ENCODE measurements at regions not wholly inside any gene's neighbourhood (a gene's known extent, or its start where the extent isn't known, plus 50 kb on each side); places are given as distances from the start of the nearest gene placed in this dataset.

- DNase-seq = no peak
Measured at GRCh38 chr15:94845390-94845716, 614.0 kb downstream of the MCTP2 start.

GRCh38 chr15:94847325-94847724 lies 616.0 kb downstream of the MCTP2 start:
- Histone ChIP-seq H3K4me3 (no peak overlapping the region), H3K9me2 (ENCODE audit: insufficient read depth) (no peaks in the 10 kb centered on the region), H3F3A (ENCODE audit: insufficient read depth) (no peaks in the 10 kb centered on the region), H3K9ac (no peak overlapping the region), H3K36me3 (ENCODE audit: low read depth) (no peaks in the 10 kb centered on the region), H4K20me1 (ENCODE audit: insufficient read depth) (no peaks in the 10 kb centered on the region), H3K79me2 (ENCODE audit: insufficient read depth) (no peaks in the 10 kb centered on the region), H3K4me2 (ENCODE audit: unreplicated experiment) (no peak overlapping the region), H3K9me3 (ENCODE audit: low read depth) (no peaks in the 10 kb centered on the region), H3K27ac (no peak overlapping the region), H3K27me3 (replicated peaks; ENCODE audit: insufficient read depth) (no peaks in the 10 kb centered on the region; the same call in 1 of the 2 replicates), H3K4me1 (ENCODE audit: insufficient read depth) (no peaks in the 10 kb centered on the region), H2AFZ (no peak overlapping the region)
- in situ Hi-C loops (cut with MboI) = no loop called here
- no peak for DNase-seq
- WGBS, 2 experiments (ENCODE audit: low coverage in 1 of 2, low lambda C conversion rate in 2 of 2, missing lambda C conversion rate in 2 of 2) = 30 to 36% methylated on average over 4 of the region's 4 CpGs
- TF ChIP-seq EZH2phosphoT487 (IDR thresholded peaks at IDR 0.05; ENCODE audit: insufficient read depth, low read depth) (no peak), EZH2 (IDR thresholded peaks at IDR 0.05; ENCODE audit: insufficient read depth, poor library complexity, severe bottlenecking) (no peak)

More at GRCh38 chr15:94845390-94845716, 614.0 kb downstream of the MCTP2 start:
- no peak overlapping the region for H3K27ac ChIP-seq
- no peaks in the 10 kb centered on the region for H3K9me3 ChIP-seq (ENCODE audit: low read depth)
- H3K79me2 ChIP-seq (ENCODE audit: insufficient read depth) = no peaks in the 10 kb centered on the region
- no peak overlapping the region for H3K4me3 ChIP-seq
- no peaks in the 10 kb centered on the region for H3K36me3 ChIP-seq (ENCODE audit: low read depth)
- H4K20me1 ChIP-seq (ENCODE audit: insufficient read depth) = no peaks in the 10 kb centered on the region
- H3K9me2 ChIP-seq (ENCODE audit: insufficient read depth) = no peaks in the 10 kb centered on the region
- no peak overlapping the region for H3K4me2 ChIP-seq (ENCODE audit: unreplicated experiment)
- in situ Hi-C loops (cut with MboI) = no loop called here
- no peaks in the 10 kb centered on the region for H3F3A ChIP-seq (ENCODE audit: insufficient read depth)
- H3K9ac ChIP-seq = no peak overlapping the region
- H3K4me1 ChIP-seq (ENCODE audit: insufficient read depth) = no peaks in the 10 kb centered on the region
- TF ChIP-seq EZH2 (IDR thresholded peaks at IDR 0.05; ENCODE audit: insufficient read depth, poor library complexity, severe bottlenecking) = no peak
- no peak for TF ChIP-seq EZH2phosphoT487 (IDR thresholded peaks at IDR 0.05; ENCODE audit: insufficient read depth, low read depth)
- H2AFZ ChIP-seq = peak overlapping the region; percentile 29; the same call in 1 of the 2 replicates
- no peaks in the 10 kb centered on the region; the same call in 1 of the 2 replicates for H3K27me3 ChIP-seq (replicated peaks; ENCODE audit: insufficient read depth)
- 24 to 27% methylated on average over 9 of the region's 9 CpGs for WGBS, 2 experiments (ENCODE audit: low coverage in 1 of 2, low lambda C conversion rate in 2 of 2, missing lambda C conversion rate in 2 of 2)

GRCh38 chr15:94848054-94848453 lies 616.7 kb downstream of the MCTP2 start:
- Histone ChIP-seq H3K9ac (no peak overlapping the region), H2AFZ (no peak overlapping the region), H3K27me3 (replicated peaks; ENCODE audit: insufficient read depth) (no peaks in the 10 kb centered on the region; the same call in 1 of the 2 replicates), H3F3A (ENCODE audit: insufficient read depth) (no peaks in the 10 kb centered on the region), H3K27ac (no peak overlapping the region), H3K4me1 (ENCODE audit: insufficient read depth) (no peaks in the 10 kb centered on the region), H3K9me2 (ENCODE audit: insufficient read depth) (no peaks in the 10 kb centered on the region), H3K79me2 (ENCODE audit: insufficient read depth) (no peaks in the 10 kb centered on the region), H4K20me1 (ENCODE audit: insufficient read depth) (no peaks in the 10 kb centered on the region), H3K4me3 (no peak overlapping the region), H3K4me2 (ENCODE audit: unreplicated experiment) (no peak overlapping the region), H3K36me3 (ENCODE audit: low read depth) (no peaks in the 10 kb centered on the region), H3K9me3 (ENCODE audit: low read depth) (no peaks in the 10 kb centered on the region)
- TF ChIP-seq EZH2 (IDR thresholded peaks at IDR 0.05; ENCODE audit: insufficient read depth, poor library complexity, severe bottlenecking) (no peak), EZH2phosphoT487 (IDR thresholded peaks at IDR 0.05; ENCODE audit: insufficient read depth, low read depth) (no peak)
- WGBS, 2 experiments (ENCODE audit: low coverage in 1 of 2, low lambda C conversion rate in 2 of 2, missing lambda C conversion rate in 2 of 2) = 32 to 49% methylated on average over 5 of the region's 5 CpGs
- DNase-seq = no peak
- in situ Hi-C loops (cut with MboI) = no loop called here

DNA sequence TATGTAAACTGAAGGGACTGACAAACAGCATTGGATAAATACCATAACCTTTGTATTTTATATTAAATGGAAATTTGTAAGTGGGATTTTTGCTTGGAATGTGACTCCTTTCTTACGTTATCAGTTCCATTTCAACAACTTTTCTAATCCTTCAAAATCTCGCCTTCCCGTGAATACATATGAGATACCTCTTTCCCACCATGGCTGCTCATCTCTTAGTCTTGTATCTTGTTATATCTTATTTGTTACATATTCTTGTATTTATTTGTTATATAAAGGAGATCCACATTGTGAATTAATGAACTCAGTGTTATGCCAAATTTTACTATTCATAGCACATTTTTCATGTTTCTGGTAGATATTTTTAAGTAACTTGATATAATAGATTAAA lies 623.7 kb downstream of the MCTP2 start:
- 71 to 79% methylated on average over 3 of the region's 3 CpGs for WGBS, 2 experiments (ENCODE audit: low coverage in 1 of 2, low lambda C conversion rate in 2 of 2, missing lambda C conversion rate in 2 of 2)
- Histone ChIP-seq H3K4me1 (ENCODE audit: insufficient read depth) (no peaks in the 10 kb centered on the region), H3K9ac (no peak overlapping the region), H3F3A (ENCODE audit: insufficient read depth) (no peaks in the 10 kb centered on the region), H3K4me2 (ENCODE audit: unreplicated experiment) (no peak overlapping the region), H3K4me3 (no peak overlapping the region), H3K9me3 (ENCODE audit: low read depth) (no peaks in the 10 kb centered on the region), H4K20me1 (ENCODE audit: insufficient read depth) (no peaks in the 10 kb centered on the region), H3K9me2 (ENCODE audit: insufficient read depth) (no peaks in the 10 kb centered on the region), H2AFZ (no peak overlapping the region), H3K36me3 (ENCODE audit: low read depth) (no peaks in the 10 kb centered on the region), H3K27ac (no peak overlapping the region), H3K79me2 (ENCODE audit: insufficient read depth) (no peaks in the 10 kb centered on the region), H3K27me3 (replicated peaks; ENCODE audit: insufficient read depth) (no peaks in the 10 kb centered on the region)
- in situ Hi-C loops (cut with MboI) = no loop called here
- DNase-seq = no peak
- TF ChIP-seq EZH2 (IDR thresholded peaks at IDR 0.05; ENCODE audit: insufficient read depth, poor library complexity, severe bottlenecking) (no peak), EZH2phosphoT487 (IDR thresholded peaks at IDR 0.05; ENCODE audit: insufficient read depth, low read depth) (no peak)

Measured in GM23248 (cell line).